Endothelial cell of umbilical vein (primary cell): ENCODE measurements at regions not wholly inside any gene's neighbourhood (a gene's known extent, or its start where the extent isn't known, plus 50 kb on each side); places are given as distances from the start of the nearest gene placed in this dataset.

ENCODE experiments used
- BruUV-seq: library from RNA; stranded (reverse); fragments of 400-500 nt; replicated peaks from 2 replicates; lab custom pipeline; 2021; lab: Mats Ljungman, UMichigan
- CTCF ChIA-PET: fragments of 300-600, 350-600 bp; sonication (Branson Sonifier 250); formaldehyde crosslinking; loops from one replicate; lab custom pipeline; 2021; ENCODE audit warnings: antibody characterized with exemption, inconsistent platforms; lab: Charles Lee
- POLR2A ChIA-PET: fragments of 300-600, 350-600 bp; sonication (Branson Sonifier 250); formaldehyde crosslinking; loops from one replicate; lab custom pipeline; 2021; ENCODE audit warnings: antibody characterized with exemption, inconsistent platforms; lab: Charles Lee
- DNase-seq: peaks from one replicate; pipeline ENCODE4 v3.0.0-alpha.2; 2011; ENCODE audit warnings: low read depth, low spot score
- FAIRE-seq: peaks from 2 replicates; lab custom pipeline; 2011; peaks lifted over from hg19 to GRCh38; lab: Jason Lieb, UNC
- H2AFZ ChIP-seq: 2 replicates; pipeline ENCODE4 v1.6.0; 2012; ENCODE audit warnings: low read depth, low read length, control low read depth, inconsistent platforms
- H3K27ac ChIP-seq: 2 replicates; pipeline ENCODE4 v1.5.1; 2011; ENCODE audit warnings: low read depth, mild to moderate bottlenecking, control low read depth, low read length, moderate library complexity; ENCODE audit not compliant: insufficient read depth
- H3K27me3 ChIP-seq, 2 experiments: 2 replicates each; pipeline versions ENCODE4 v1.6.0 to v1.6.1; 2011; ENCODE audit warnings: low read length in 2 of 2, mixed read lengths in 1 of 2; ENCODE audit not compliant: control insufficient read depth in 2 of 2, insufficient read depth in 2 of 2
- H3K36me3 ChIP-seq, 2 experiments: 2 replicates in 1 of 2; 3 replicates in 1 of 2; pipeline ENCODE4 v1.5.1; 2011; ENCODE audit warnings: low read length in 2 of 2, mild to moderate bottlenecking in 1 of 2, moderate library complexity in 1 of 2; ENCODE audit not compliant: control insufficient read depth in 2 of 2, insufficient read depth in 2 of 2; ENCODE audit errors: extremely low read depth in 1 of 2
- H3K4me1 ChIP-seq: 3 replicates; pipeline ENCODE4 v1.5.1; 2011; ENCODE audit warnings: mild to moderate bottlenecking, low read length; ENCODE audit not compliant: control insufficient read depth, insufficient read depth; ENCODE audit errors: extremely low read depth
- H3K4me2 ChIP-seq: 2 replicates; pipeline ENCODE4 v1.6.1; 2011; ENCODE audit warnings: low read length, control low read depth, mixed read lengths; ENCODE audit not compliant: insufficient read depth
- H3K4me3 ChIP-seq, 3 experiments: fragments of 200-600 bp in 1 of 3; sonication (generic), shearing (Covaris generic) in 1 of 3; replicated peaks in 1 of 3; 2 replicates each; pipeline ENCODE4 v1.5.1; 2011 to 2016; ENCODE audit warnings: control low read depth in 3 of 3, low read length in 3 of 3, mild to moderate bottlenecking in 2 of 3, inconsistent platforms in 1 of 3, low read depth in 1 of 3, moderate library complexity in 1 of 3; ENCODE audit not compliant: insufficient read depth in 1 of 3
- H3K79me2 ChIP-seq: 2 replicates; pipeline ENCODE4 v1.6.0; 2012; ENCODE audit warnings: low read length, inconsistent platforms; ENCODE audit not compliant: control insufficient read depth, insufficient read depth
- H3K9ac ChIP-seq: replicated peaks from 2 replicates; pipeline ENCODE3; 2011; ENCODE audit warnings: low read length, control low read depth; ENCODE audit not compliant: insufficient read depth; ENCODE audit errors: extremely low read depth
- H3K9me1 ChIP-seq: replicated peaks from 3 replicates; pipeline ENCODE4 v1.6.0; 2011; ENCODE audit warnings: mild to moderate bottlenecking, low read length; ENCODE audit not compliant: control insufficient read depth, insufficient read depth; ENCODE audit errors: extremely low read depth
- H3K9me3 ChIP-seq: replicated peaks from 2 replicates; pipeline ENCODE4 v1.5.1; 2012; ENCODE audit warnings: low read length, inconsistent platforms; ENCODE audit not compliant: control insufficient read depth, insufficient read depth
- H4K20me1 ChIP-seq: replicated peaks from 2 replicates; pipeline ENCODE3; 2011; ENCODE audit warnings: mild to moderate bottlenecking, low read length; ENCODE audit not compliant: control insufficient read depth, insufficient read depth; ENCODE audit errors: extremely low read depth
- EZH2 ChIP-seq: IDR thresholded peaks from 2 replicates; pipeline ENCODE4 v1.6.1; 2012; ENCODE audit warnings: borderline replicate concordance, low read depth, mild to moderate bottlenecking, moderate library complexity, low read length, inconsistent platforms; ENCODE audit not compliant: severe bottlenecking
- MYC ChIP-seq: IDR thresholded peaks from one replicate; pipeline ENCODE4 v1.6.1; 2011; ENCODE audit warnings: mild to moderate bottlenecking, low read depth, low read length
- POLR2A ChIP-seq: IDR thresholded peaks from 2 replicates; pipeline ENCODE4 v1.6.1; 2012; ENCODE audit warnings: low read depth, mild to moderate bottlenecking, control low read depth, low read length
- POLR2AphosphoS5 ChIP-seq: IDR thresholded peaks from 2 replicates; pipeline ENCODE4 v1.6.1; 2012; ENCODE audit warnings: low read depth, mild to moderate bottlenecking, control low read depth, low read length, moderate library complexity; ENCODE audit not compliant: insufficient read depth
- dilution Hi-C: fragments of 300-500 bp; cut with MboI; formaldehyde crosslinking; loops from one replicate; pipeline ENCODE4 v1.15.0; 2019; ENCODE audit warnings: low sequenced_read_pairs; ENCODE audit not compliant: extremely low pct_ligation_motif_present
- intact Hi-C: fragments of 100-400 bp; cut with micrococcal nuclease; formaldehyde crosslinking; loops from one replicate; pipeline ENCODE4 v1.10.0; 2022
- TF ChIP-seq, protein P1 (sequence below), 2 donors: IDR thresholded peaks; 1 replicate in 1 of 2; 2 replicates in 1 of 2; pipeline ENCODE4 v1.5.1; 2011; ENCODE audit warnings: low read length in 2 of 2, mild to moderate bottlenecking in 2 of 2, moderate library complexity in 2 of 2, control low read depth in 1 of 2, inconsistent platforms in 1 of 2, low read depth in 1 of 2; ENCODE audit not compliant: insufficient read depth in 1 of 2; ENCODE audit errors: extremely low read depth in 1 of 2
- TF ChIP-seq, protein P2 (sequence below): IDR thresholded peaks from 2 replicates; pipeline ENCODE4 v1.6.1; 2011; ENCODE audit not compliant: insufficient read depth, insufficient read length

GRCh38 chrX:95733426-95733825 is 951.2 kb upstream of the DIAPH2 start:
- no peak overlapping the region for H3K27ac ChIP-seq
- no peaks in the 10 kb centered on the region for H3K79me2 ChIP-seq
- no peak overlapping the region for H2AFZ ChIP-seq
- H3K27me3 ChIP-seq: no peaks in the 10 kb centered on the region
- FAIRE-seq: no peak
- DNase-seq: no peak
- no peaks in the 10 kb centered on the region for H3K36me3 ChIP-seq
- no peaks in the 10 kb centered on the region for H3K9me1 ChIP-seq
- no peak overlapping the region for H3K4me3 ChIP-seq
- no peak overlapping the region for H3K4me2 ChIP-seq
- H4K20me1 ChIP-seq: no peaks in the 10 kb centered on the region
- CTCF ChIA-PET: no interaction called here
- BruUV-seq: no TSS peak
- dilution Hi-C loops (no loop called here), intact Hi-C loops (no loop called here)
- TF ChIP-seq EZH2 (no peak), MYC (no peak)
- TF ChIP-seq, protein P1, sequence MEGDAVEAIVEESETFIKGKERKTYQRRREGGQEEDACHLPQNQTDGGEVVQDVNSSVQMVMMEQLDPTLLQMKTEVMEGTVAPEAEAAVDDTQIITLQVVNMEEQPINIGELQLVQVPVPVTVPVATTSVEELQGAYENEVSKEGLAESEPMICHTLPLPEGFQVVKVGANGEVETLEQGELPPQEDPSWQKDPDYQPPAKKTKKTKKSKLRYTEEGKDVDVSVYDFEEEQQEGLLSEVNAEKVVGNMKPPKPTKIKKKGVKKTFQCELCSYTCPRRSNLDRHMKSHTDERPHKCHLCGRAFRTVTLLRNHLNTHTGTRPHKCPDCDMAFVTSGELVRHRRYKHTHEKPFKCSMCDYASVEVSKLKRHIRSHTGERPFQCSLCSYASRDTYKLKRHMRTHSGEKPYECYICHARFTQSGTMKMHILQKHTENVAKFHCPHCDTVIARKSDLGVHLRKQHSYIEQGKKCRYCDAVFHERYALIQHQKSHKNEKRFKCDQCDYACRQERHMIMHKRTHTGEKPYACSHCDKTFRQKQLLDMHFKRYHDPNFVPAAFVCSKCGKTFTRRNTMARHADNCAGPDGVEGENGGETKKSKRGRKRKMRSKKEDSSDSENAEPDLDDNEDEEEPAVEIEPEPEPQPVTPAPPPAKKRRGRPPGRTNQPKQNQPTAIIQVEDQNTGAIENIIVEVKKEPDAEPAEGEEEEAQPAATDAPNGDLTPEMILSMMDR (IDR thresholded peaks at IDR 0.05; ENCODE audit: extremely low read depth in 1 of 2, insufficient read depth in 1 of 2, low read depth in 1 of 2, low read length in 2 of 2): no peak
- no peaks in the 10 kb centered on the region for H3K4me1 ChIP-seq
- no peak overlapping the region for H3K9ac ChIP-seq
- no peaks in the 10 kb centered on the region for H3K9me3 ChIP-seq
- POLR2A ChIA-PET: no interaction called here

DNA sequence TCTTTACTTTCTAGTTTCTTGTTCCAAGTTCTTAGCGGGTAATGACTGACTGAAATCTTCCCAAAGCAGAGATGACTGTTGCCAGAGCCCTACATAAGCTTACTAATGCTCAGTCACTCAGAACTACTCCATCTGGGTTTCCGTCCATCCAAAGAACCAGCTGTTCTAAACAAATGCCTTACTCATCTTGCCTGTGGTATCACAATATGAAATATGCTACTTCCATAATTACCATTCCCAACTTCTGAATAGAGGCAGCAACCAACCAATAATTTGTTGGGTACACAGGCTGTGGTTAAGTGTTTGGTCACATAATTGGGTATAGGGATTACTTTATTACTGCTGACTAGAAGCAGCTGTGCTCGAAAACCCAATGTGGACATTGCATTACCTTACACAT is 930.2 kb upstream of the DIAPH2 start:
- ChIA-PET CTCF (no interaction called here), POLR2A (no interaction called here)
- Histone ChIP-seq H3K4me2 (no peak overlapping the region), H3K79me2 (no peaks in the 10 kb centered on the region), H3K36me3 (no peaks in the 10 kb centered on the region), H3K4me3 (no peak overlapping the region), H4K20me1 (no peaks in the 10 kb centered on the region), H3K27ac (no peak overlapping the region), H3K9me3 (no peaks in the 10 kb centered on the region), H3K9me1 (no peaks in the 10 kb centered on the region), H3K4me1 (no peaks in the 10 kb centered on the region), H2AFZ (no peak overlapping the region), H3K9ac (no peak overlapping the region), H3K27me3 (no peaks in the 10 kb centered on the region)
- no peak for DNase-seq
- dilution Hi-C loops: no loop called here
- no peak for TF ChIP-seq POLR2A
- TF ChIP-seq, protein P2, sequence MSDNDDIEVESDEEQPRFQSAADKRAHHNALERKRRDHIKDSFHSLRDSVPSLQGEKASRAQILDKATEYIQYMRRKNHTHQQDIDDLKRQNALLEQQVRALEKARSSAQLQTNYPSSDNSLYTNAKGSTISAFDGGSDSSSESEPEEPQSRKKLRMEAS: no peak
- TF ChIP-seq POLR2AphosphoS5: no peak
- intact Hi-C loops: no loop called here
- FAIRE-seq: no peak
- no TSS peak for BruUV-seq
